SK-N-SH (cell line): ENCODE measurements at regions not wholly inside any gene's neighbourhood (a gene's known extent, or its start where the extent isn't known, plus 50 kb on each side); places are given as distances from the start of the nearest gene placed in this dataset.

Source experiments
- CTCF ChIA-PET: fragments of 300-600, 350-600 bp; formaldehyde crosslinking; extraction: SDS; loops from one replicate; lab custom pipeline; 2021; lab: Yijun Ruan, JAX
- POLR2A ChIA-PET: fragments of 350-600 bp; sonication (Branson Sonifier 250); formaldehyde crosslinking; extraction: SDS; loops from one replicate; lab custom pipeline; 2020; ENCODE audit warnings: antibody characterized with exemption, inconsistent platforms; lab: Yijun Ruan, JAX
- DNase-seq: peaks from one replicate; pipeline ENCODE4 v3.0.0; 2012
- H2AFZ ChIP-seq: fragments of 200-600 bp; sonication (generic); 2 replicates; pipeline ENCODE4 v1.8.1; 2016; ENCODE audit warnings: antibody characterized with exemption, mild to moderate bottlenecking, low read depth
- H3F3A ChIP-seq: fragments of 200-600 bp; sonication (generic); replicated peaks from 2 replicates; pipeline ENCODE3; 2016; ENCODE audit warnings: antibody characterized with exemption, mild to moderate bottlenecking; ENCODE audit not compliant: insufficient read depth
- H3K27ac ChIP-seq, 2 experiments: fragments of 200-500 bp in 1 of 2; fragments of 200-600 bp in 1 of 2; sonication (Bioruptor generic) in 1 of 2; sonication (generic), shearing (Covaris generic) in 1 of 2; 2 replicates each; pipeline versions ENCODE4 v1.5.1 to v1.6.1; 2014 to 2016; ENCODE audit warnings: low read depth in 2 of 2, inconsistent platforms in 1 of 2, low read length in 1 of 2, mild to moderate bottlenecking in 1 of 2, mixed read lengths in 1 of 2
- H3K27me3 ChIP-seq: fragments of 200-600 bp; sonication (generic), shearing (Covaris generic); 2 replicates; pipeline ENCODE4 v1.6.1; 2016; ENCODE audit warnings: mixed run types; ENCODE audit not compliant: insufficient read depth
- H3K36me3 ChIP-seq, 2 experiments: fragments of 200-500 bp in 1 of 2; fragments of 200-600 bp in 1 of 2; sonication (Bioruptor generic) in 1 of 2; sonication (generic) in 1 of 2; replicated peaks in 1 of 2; 2 replicates each; pipeline versions ENCODE3 to v1.5.1; 2014 to 2016; ENCODE audit warnings: low read length in 1 of 2, mild to moderate bottlenecking in 1 of 2; ENCODE audit not compliant: insufficient read depth in 2 of 2, control insufficient read depth in 1 of 2
- H3K4me1 ChIP-seq, 2 experiments: fragments of 200-500 bp in 1 of 2; fragments of 200-600 bp in 1 of 2; sonication (Bioruptor generic) in 1 of 2; sonication (generic), shearing (Covaris generic) in 1 of 2; 2 replicates each; pipeline versions ENCODE4 v1.5.1 to v1.6.1; 2014 to 2016; ENCODE audit warnings: low read depth in 1 of 2, low read length in 1 of 2, mixed run types in 1 of 2; ENCODE audit not compliant: insufficient read depth in 2 of 2, control insufficient read depth in 1 of 2
- H3K4me2 ChIP-seq: fragments of 200-600 bp; sonication (generic), shearing (Covaris generic); 2 replicates; pipeline ENCODE4 v1.6.1; 2017; ENCODE audit warnings: mixed run types
- H3K4me3 ChIP-seq, 2 experiments: fragments of 200-500 bp in 1 of 2; fragments of 200-600 bp in 1 of 2; sonication (Bioruptor generic) in 1 of 2; sonication (generic), shearing (Covaris generic) in 1 of 2; 2 replicates each; pipeline versions ENCODE4 v1.5.1 to v1.8.1; 2014 to 2016; ENCODE audit warnings: low read depth in 2 of 2, inconsistent platforms in 1 of 2, low read length in 1 of 2, mild to moderate bottlenecking in 1 of 2, mixed read lengths in 1 of 2, moderate library complexity in 1 of 2
- H3K79me2 ChIP-seq: fragments of 200-600 bp; sonication (generic); 2 replicates; pipeline ENCODE4 v1.8.1; 2017; ENCODE audit warnings: mild to moderate bottlenecking; ENCODE audit not compliant: insufficient read depth
- H3K9ac ChIP-seq: fragments of 200-600 bp; sonication (generic); 2 replicates; pipeline ENCODE4 v1.6.1; 2017; ENCODE audit warnings: mixed run types
- H3K9me2 ChIP-seq: fragments of 200-600 bp; sonication (generic); 2 replicates; pipeline ENCODE4 v1.6.1; 2017; ENCODE audit warnings: mixed run types
- H3K9me3 ChIP-seq: fragments of 200-600 bp; sonication (generic); 2 replicates; pipeline ENCODE4 v1.6.1; 2017; ENCODE audit warnings: mixed run types, mild to moderate bottlenecking, moderate library complexity
- H4K20me1 ChIP-seq: fragments of 200-600 bp; sonication (generic); 2 replicates; pipeline ENCODE4 v1.6.1; 2017; ENCODE audit warnings: mild to moderate bottlenecking, mixed run types; ENCODE audit not compliant: insufficient read depth
- ELF1 ChIP-seq: IDR thresholded peaks from 2 replicates; pipeline ENCODE4 v1.4.0; 2012
- EZH2phosphoT487 ChIP-seq: fragments of 200-600 bp; sonication (generic); IDR thresholded peaks from 2 replicates; pipeline ENCODE4 v1.6.1; 2017; ENCODE audit warnings: low read depth, mixed run types, mild to moderate bottlenecking, antibody characterized with exemption, moderate library complexity, borderline replicate concordance
- FOXJ3 ChIP-seq: sonication (generic); formaldehyde crosslinking; IDR thresholded peaks from 2 replicates; pipeline ENCODE4 v1.5.1; 2020; ENCODE audit warnings: mild to moderate bottlenecking, missing genetic modification reagents
- FOXM1 ChIP-seq: IDR thresholded peaks from 2 replicates; pipeline ENCODE4 v1.4.0; 2012; ENCODE audit warnings: low read depth, mild to moderate bottlenecking
- NFIC ChIP-seq: IDR thresholded peaks from 2 replicates; pipeline ENCODE4 v1.4.0; 2012; ENCODE audit warnings: borderline replicate concordance
- RCOR1 ChIP-seq: fragments of 150-350 bp; IDR thresholded peaks from 2 replicates; pipeline ENCODE4 v1.6.1; 2017; ENCODE audit warnings: antibody characterized with exemption, low read length
- RFX5 ChIP-seq: IDR thresholded peaks from 2 replicates; pipeline ENCODE4 v1.6.1; 2012; ENCODE audit warnings: mild to moderate bottlenecking, improper control_type of control experiment, low read length
- RXRA ChIP-seq: IDR thresholded peaks from 2 replicates; pipeline ENCODE4 v1.4.0; 2012; ENCODE audit warnings: low read depth, mild to moderate bottlenecking, borderline replicate concordance
- TAF1 ChIP-seq: IDR thresholded peaks from 2 replicates; pipeline ENCODE4 v1.6.1; 2012; ENCODE audit warnings: low read depth, mild to moderate bottlenecking, low read length, moderate library complexity, borderline replicate concordance
- TCF12 ChIP-seq: IDR thresholded peaks from 2 replicates; pipeline ENCODE4 v1.4.0; 2012
- YY1 ChIP-seq: IDR thresholded peaks from 2 replicates; pipeline ENCODE4 v1.4.0; 2012; ENCODE audit warnings: low read depth, mild to moderate bottlenecking
- WGBS: methylation state at CpG from one replicate; pipeline ENCODE4 v1.1.6; 2017; ENCODE audit warnings: low lambda C conversion rate; 5-methylcytosine and 5-hydroxymethylcytosine counted together
- TF ChIP-seq, protein P1 (sequence below): fragments of 150-350 bp; IDR thresholded peaks from 2 replicates; pipeline ENCODE4 v1.6.1; 2017; ENCODE audit warnings: antibody characterized with exemption, low read length, low read depth, borderline replicate concordance
- TF ChIP-seq, protein P2 (sequence below): IDR thresholded peaks from 2 replicates; pipeline ENCODE4 v1.4.0; 2012; ENCODE audit warnings: low read depth, borderline replicate concordance
- TF ChIP-seq, protein P3 (sequence below): fragments of 150-350 bp; IDR thresholded peaks from 2 replicates; pipeline ENCODE4 v1.6.1; 2016; ENCODE audit warnings: mild to moderate bottlenecking, low read depth, low read length
- TF ChIP-seq, protein P4 (sequence below): IDR thresholded peaks from 2 replicates; pipeline ENCODE4 v1.4.0; 2012; ENCODE audit warnings: low read depth, borderline replicate concordance
- TF ChIP-seq, protein P5 (sequence below): IDR thresholded peaks from 2 replicates; pipeline ENCODE4 v1.4.0; 2012; ENCODE audit warnings: low read depth

DNA sequence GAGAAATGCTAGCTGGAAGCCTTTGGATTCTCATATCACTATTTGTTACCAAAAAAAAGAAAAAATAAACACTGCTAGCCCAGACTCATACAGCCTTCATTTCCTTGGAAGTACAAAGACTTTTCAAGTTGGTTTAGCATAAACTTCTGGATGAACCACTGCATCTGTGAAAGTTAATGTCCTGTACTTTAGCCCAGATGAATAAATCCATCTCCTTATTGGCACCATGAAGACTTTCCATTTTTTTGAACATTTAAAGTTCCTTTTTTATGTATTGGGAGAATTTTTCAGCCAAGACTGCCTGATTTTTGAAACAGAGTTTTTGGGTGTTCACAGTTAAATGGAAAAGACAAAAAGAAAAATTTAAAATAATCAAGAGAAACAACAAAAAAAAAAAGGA, 184.0 kb upstream of the C1orf87 start:
- POLR2A ChIA-PET: no interaction called here
- CTCF ChIA-PET: no interaction called here
- H4K20me1 ChIP-seq: no peaks in the 10 kb centered on the region

DNA sequence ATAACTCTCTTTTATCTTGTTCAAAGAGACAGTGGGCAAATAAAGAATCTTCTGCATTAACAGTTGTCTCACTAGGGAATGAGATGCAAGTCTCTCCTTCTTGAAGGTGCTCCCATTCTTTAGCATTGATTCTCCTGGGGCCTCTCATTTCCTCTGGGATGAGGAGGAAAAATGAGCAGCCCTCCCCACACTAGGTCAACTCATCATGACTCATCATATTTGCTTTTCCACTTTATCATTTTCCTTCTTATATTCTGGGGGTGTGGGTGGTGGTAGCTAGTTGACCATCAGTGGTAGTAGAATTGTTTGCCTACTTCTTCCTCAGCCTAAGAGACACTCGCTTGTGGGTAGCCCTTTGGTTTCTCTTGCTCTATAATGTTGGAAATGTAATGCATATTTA, 182.0 kb upstream of the C1orf87 start:
- ChIA-PET POLR2A (no interaction called here), CTCF (no interaction called here)
- no peak overlapping the region for H3K4me2 ChIP-seq
- no peaks in the 10 kb centered on the region for H4K20me1 ChIP-seq
- no peaks in the 10 kb centered on the region for H3K9me2 ChIP-seq
- no peaks in the 10 kb centered on the region for H3K36me3 ChIP-seq
- no peaks in the 10 kb centered on the region for H3K79me2 ChIP-seq
- DNase-seq: no peak
- H3K4me3 ChIP-seq: no peak overlapping the region
- no peaks in the 10 kb centered on the region for H3K4me1 ChIP-seq
- H3K27me3 ChIP-seq: no peaks in the 10 kb centered on the region
- H3K9ac ChIP-seq: no peak overlapping the region
- 85% methylated on average over 1 of the region's 1 CpG for whole genome bisulfite sequencing
- H3K9me3 ChIP-seq: no peaks in the 10 kb centered on the region
- no peak overlapping the region for H3K27ac ChIP-seq
- H3F3A ChIP-seq: no peaks in the 10 kb centered on the region
- H2AFZ ChIP-seq: no peak overlapping the region
- TF ChIP-seq NFIC: no peak
- no peak for TF ChIP-seq RCOR1
- TF ChIP-seq, protein P1, sequence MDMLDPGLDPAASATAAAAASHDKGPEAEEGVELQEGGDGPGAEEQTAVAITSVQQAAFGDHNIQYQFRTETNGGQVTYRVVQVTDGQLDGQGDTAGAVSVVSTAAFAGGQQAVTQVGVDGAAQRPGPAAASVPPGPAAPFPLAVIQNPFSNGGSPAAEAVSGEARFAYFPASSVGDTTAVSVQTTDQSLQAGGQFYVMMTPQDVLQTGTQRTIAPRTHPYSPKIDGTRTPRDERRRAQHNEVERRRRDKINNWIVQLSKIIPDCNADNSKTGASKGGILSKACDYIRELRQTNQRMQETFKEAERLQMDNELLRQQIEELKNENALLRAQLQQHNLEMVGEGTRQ: no peak
- TF ChIP-seq, protein P2, sequence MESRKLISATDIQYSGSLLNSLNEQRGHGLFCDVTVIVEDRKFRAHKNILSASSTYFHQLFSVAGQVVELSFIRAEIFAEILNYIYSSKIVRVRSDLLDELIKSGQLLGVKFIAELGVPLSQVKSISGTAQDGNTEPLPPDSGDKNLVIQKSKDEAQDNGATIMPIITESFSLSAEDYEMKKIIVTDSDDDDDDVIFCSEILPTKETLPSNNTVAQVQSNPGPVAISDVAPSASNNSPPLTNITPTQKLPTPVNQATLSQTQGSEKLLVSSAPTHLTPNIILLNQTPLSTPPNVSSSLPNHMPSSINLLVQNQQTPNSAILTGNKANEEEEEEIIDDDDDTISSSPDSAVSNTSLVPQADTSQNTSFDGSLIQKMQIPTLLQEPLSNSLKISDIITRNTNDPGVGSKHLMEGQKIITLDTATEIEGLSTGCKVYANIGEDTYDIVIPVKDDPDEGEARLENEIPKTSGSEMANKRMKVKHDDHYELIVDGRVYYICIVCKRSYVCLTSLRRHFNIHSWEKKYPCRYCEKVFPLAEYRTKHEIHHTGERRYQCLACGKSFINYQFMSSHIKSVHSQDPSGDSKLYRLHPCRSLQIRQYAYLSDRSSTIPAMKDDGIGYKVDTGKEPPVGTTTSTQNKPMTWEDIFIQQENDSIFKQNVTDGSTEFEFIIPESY: no peak
- TF ChIP-seq FOXM1: no peak
- TF ChIP-seq FOXJ3 (CRISPR knock-in tag): no peak
- TF ChIP-seq, protein P3, sequence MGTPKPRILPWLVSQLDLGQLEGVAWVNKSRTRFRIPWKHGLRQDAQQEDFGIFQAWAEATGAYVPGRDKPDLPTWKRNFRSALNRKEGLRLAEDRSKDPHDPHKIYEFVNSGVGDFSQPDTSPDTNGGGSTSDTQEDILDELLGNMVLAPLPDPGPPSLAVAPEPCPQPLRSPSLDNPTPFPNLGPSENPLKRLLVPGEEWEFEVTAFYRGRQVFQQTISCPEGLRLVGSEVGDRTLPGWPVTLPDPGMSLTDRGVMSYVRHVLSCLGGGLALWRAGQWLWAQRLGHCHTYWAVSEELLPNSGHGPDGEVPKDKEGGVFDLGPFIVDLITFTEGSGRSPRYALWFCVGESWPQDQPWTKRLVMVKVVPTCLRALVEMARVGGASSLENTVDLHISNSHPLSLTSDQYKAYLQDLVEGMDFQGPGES: no peak
- TF ChIP-seq TAF1: no peak
- no peak for TF ChIP-seq ELF1
- TF ChIP-seq, protein P4, sequence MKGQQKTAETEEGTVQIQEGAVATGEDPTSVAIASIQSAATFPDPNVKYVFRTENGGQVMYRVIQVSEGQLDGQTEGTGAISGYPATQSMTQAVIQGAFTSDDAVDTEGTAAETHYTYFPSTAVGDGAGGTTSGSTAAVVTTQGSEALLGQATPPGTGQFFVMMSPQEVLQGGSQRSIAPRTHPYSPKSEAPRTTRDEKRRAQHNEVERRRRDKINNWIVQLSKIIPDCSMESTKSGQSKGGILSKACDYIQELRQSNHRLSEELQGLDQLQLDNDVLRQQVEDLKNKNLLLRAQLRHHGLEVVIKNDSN: no peak
- TF ChIP-seq RXRA: no peak
- TF ChIP-seq RFX5: no peak

More for the DNA sequence above, 184.0 kb upstream of the C1orf87 start:
- no peaks in the 10 kb centered on the region for H3K79me2 ChIP-seq
- TF ChIP-seq, protein P5, sequence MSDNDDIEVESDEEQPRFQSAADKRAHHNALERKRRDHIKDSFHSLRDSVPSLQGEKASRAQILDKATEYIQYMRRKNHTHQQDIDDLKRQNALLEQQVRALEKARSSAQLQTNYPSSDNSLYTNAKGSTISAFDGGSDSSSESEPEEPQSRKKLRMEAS: no peak
- TF ChIP-seq YY1 (no peak), ELF1 (no peak), EZH2phosphoT487 (no peak), TCF12 (no peak)
- TF ChIP-seq, all 33 proteins: peak for 0
- H3F3A ChIP-seq: no peaks in the 10 kb centered on the region
- no peaks in the 10 kb centered on the region for H3K9me3 ChIP-seq
- no peak overlapping the region for H3K27ac ChIP-seq
- no peaks in the 10 kb centered on the region for H3K9me2 ChIP-seq
- no peak for DNase-seq
- no peaks in the 10 kb centered on the region for H3K4me1 ChIP-seq
- H3K36me3 ChIP-seq: no peaks in the 10 kb centered on the region
- no peak overlapping the region for H2AFZ ChIP-seq
- no peaks in the 10 kb centered on the region for H3K27me3 ChIP-seq
- no peak overlapping the region for H3K4me2 ChIP-seq
- no peak overlapping the region for H3K9ac ChIP-seq
- H3K4me3 ChIP-seq: no peak overlapping the region
